ENCODE measurements at regions not wholly inside any gene's neighbourhood (a gene's known extent, or its start where the extent isn't known, plus 50 kb on each side); places are given as distances from the start of the nearest gene placed in this dataset.

GRCh38 chrX:49753691-49754090 lies 57.9 kb upstream of the PAGE1 start:
- TF ChIP-seq SUZ12 (IDR thresholded peaks at IDR 0.05): no peak
- TF ChIP-seq SP1 (IDR thresholded peaks at IDR 0.05): no peak
- TF ChIP-seq LEF1 (IDR thresholded peaks at IDR 0.05; ENCODE audit: borderline replicate concordance): no peak
- TF ChIP-seq ZNF384 (IDR thresholded peaks at IDR 0.05): no peak
- no peak for TF ChIP-seq FOXM1 (IDR thresholded peaks at IDR 0.05; ENCODE audit: borderline replicate concordance)
- TF ChIP-seq HDGF (IDR thresholded peaks at IDR 0.05; ENCODE audit: borderline replicate concordance): no peak
- no peak for TF ChIP-seq TARDBP (IDR thresholded peaks at IDR 0.05)
- TF ChIP-seq PKNOX1 (IDR thresholded peaks at IDR 0.05): no peak
- no peak for TF ChIP-seq ELF4 (IDR thresholded peaks at IDR 0.05)
- no peak for TF ChIP-seq NFRKB (IDR thresholded peaks at IDR 0.05)
- TF ChIP-seq BHLHE40 (IDR thresholded peaks at IDR 0.05; ENCODE audit: borderline replicate concordance): no peak
- TF ChIP-seq ARNT (IDR thresholded peaks at IDR 0.05): no peak
